ENCODE measurements at regions not wholly inside any gene's neighbourhood (a gene's known extent, or its start where the extent isn't known, plus 50 kb on each side); places are given as distances from the start of the nearest gene placed in this dataset.
"Not testable (repeated sequence)": the region's sequence is repeated elsewhere in the genome, so short reads cannot be mapped to it uniquely, and the experiment has no call there.

DNA sequence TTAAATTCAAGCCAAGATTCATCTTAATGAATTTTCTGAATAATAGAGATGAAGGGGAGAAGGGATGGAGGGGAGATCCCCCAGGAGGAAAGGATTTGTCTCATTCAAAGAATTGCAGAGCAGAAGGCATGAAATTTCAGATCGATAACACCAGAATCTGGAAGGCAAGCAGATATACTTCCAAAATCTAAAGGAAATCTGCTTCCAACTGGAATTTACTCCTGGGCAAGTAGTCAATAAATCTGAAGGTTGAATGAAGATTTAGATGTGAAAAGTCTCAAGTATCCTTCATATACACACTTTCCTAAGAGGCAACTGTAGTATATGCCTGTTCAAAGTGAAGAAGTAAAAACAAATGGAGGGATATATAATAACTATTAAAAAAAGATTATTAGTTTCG is 1190.8 kb upstream of the CELF4 start:
- DNase-seq: no peak

DNA sequence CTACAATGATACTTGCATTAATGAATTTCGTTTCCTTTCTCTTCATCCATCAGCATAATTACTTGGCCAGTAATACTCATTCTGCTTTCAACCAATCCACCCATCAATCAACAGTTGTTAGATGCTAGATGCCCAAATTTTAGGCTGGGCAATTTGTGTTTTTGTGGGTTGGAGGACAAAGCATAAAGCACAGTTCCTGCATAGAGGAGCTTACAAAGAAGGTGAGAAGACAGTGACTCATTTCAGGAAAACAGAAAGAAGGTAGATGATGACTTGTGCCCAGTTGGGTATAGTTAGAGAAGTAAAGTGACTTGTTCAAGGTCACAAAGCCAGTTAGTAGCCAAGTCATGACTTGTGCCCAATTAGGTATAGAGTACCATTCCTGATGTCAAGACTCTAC is 1186.8 kb upstream of the CELF4 start:
- no peak for DNase-seq

DNA sequence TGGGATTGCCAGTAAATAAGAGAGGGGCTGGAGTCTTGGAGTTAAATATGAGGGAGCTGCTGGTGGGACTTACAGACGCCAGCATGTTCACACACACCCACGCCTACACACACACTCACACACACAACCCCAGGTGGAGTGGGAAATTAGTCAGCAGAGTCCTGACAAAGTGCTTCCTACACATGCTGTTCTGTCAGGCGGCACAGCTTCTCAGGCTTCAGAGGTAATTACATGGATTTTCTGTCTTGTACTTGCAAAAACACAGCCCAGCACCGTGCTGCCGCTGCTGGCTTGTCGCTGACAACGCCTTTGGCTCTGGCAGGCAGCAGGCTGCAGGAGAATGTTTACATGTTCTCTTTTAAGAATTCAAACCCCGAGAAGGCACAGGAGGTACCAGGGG is 1186.3 kb upstream of the CELF4 start:
- no peak for DNase-seq

DNA sequence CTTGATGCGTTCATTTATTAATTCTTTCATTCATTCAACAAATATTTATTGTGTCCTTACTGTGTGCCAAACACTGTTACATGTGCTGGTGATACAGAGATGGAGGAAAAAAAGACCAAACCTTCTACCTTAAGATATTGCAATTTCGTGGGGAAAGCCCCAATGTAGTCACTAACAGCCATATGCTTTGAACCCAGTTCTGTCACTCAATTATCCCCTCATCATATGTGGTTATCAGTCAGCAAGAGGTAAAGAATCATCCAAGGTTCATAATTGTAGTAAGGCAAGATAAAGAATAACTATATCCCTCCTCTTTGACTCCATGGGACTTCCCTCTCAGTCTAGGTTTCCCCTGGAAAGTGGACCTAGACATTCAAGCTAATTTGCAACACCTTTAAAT is 1185.6 kb upstream of the CELF4 start:
- DNase-seq: no peak

DNA sequence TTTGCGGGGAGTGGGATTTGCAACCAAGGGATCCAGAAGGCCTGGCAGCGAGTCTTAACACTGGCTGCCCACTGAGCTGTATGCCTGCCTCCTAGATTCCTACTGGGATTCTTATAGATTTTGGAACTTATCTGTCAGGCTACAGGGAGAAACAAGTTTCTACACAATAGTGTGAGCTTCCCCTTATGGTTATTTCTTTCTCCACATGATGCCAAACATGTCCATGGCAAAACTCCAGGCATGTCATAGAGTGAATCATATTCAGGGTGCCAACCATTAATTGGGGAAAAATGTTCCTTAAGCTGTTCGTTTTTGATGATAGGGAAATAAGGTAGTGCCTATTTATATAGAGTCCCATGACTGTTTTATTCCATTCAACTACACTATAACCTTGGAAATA is 1185.2 kb upstream of the CELF4 start:
- DNase-seq: no peak

DNA sequence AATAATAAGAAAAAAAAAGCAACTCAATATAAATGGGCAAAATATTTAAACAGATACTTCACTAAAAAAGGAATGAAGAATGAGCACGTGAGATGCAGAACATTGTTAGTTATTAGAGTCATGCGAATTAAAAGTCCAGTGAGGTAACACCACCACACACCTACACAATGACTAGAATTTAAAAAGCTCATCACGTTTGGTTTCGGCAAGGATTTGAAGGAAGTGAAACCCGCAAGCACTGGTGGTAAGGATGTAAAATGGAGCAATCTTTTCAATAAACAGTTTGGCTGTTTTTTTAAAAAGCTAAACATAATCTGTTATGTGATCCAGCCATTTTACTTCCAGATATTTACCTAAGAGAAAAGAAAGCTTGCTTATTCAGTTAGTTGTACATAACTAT is 1181.6 kb upstream of the CELF4 start:
- DNase-seq: no peak

DNA sequence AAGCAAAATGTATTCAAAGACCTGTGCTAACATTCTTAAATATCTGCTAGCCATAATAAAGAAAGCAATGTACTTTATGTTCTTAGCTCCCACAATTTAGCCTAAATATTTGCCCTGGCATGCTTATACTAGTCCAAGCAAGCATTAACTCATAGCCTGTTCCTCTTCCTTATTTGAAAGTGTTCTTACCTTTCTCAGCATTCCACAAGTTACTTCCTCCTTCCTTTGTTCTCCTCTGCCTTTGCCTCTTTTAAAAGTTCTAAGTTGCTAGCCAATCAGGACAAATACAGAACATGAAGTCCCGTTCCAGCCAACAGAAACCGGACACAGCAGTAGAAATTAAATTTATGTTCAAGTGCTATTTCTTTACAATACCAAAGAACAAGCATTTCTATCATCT is 1154.6 kb upstream of the CELF4 start:
- DNase-seq: not testable (repeated sequence)

DNA sequence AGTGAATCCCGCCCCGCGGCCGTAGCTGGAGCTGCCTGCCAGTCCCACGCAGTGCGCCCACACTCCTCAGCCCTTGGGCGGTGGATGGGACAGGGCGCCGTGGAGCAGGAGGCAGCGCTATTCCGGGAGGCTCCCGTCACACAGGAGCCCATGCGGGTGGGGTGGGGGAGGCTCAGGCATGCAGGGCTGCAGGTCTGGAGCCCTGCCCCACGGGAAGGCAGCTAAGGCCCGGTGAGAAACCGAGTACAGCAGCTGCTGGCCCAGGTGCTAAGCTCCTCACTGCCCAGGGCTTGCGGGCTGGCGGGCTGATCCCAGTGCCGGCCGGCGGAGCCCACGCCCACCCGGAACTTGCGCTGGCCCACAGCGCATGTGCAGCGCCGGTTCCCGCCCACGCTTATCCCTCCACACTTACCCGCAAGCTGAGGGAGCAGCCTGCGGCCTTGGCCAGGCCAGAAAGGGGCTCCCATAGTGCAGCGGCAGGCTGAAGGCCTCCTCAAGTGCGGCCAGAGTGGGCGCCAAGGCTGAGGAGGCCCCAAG is 1152.8 kb upstream of the CELF4 start:
- no peak for DNase-seq

DNA sequence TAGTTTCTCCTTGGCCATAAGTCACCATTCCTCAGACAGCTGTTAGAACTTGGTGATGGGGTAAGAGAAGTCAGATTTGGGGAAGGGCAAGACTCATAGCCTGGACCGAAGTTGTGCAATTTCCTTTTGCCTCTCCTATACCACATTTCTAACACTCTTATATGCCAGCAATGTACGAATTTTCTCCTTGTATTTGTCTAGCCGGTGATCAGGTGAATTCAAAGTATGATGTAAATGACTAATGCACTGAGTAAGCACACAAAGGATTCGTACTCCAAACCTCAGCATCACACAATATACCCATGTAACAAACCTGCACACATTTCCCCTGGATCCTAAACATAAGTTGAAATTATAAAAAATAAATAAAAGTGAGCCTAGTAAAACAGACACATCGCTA is 1143.5 kb upstream of the CELF4 start:
- DNase-seq: no peak

DNA sequence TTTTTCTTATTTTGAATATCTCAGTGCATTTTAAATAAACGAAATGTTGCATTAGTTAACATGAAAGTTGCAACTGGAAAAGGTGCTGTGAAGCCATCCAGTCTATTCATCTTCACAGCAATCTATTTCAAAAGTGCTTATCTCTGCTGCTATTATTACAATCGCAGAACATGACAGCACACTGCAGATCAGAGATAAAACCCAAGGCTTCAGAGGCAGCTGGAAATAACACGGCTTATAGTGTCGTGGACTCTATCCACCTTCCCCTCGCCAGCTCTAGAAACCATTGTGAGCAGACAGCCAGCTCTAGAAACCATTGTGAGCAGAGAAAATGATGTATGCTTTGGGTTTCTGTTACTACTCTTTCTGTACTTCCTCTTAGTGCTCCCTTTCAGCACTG is 1140.8 kb upstream of the CELF4 start:
- DNase-seq: no peak

DNA sequence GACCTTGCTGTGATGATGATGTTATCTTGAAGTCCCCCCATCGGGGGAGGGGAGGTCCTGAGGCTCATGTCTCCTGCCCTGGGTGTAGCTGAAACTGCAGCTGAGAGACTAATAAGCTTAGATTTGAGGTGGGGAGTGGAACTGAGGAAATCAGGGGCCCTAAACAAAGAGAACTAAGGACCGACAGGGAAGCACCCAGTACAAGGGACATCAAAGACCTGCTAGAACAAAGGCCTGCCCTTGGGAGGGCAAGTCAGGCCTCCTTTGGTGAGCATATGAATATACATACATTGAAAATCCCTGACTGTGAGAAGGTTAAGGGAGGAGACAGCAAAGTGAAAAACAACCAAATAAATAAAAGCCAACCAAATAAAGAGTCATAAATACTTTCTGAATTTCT is 1132.5 kb upstream of the CELF4 start:
- no peak for DNase-seq

DNA sequence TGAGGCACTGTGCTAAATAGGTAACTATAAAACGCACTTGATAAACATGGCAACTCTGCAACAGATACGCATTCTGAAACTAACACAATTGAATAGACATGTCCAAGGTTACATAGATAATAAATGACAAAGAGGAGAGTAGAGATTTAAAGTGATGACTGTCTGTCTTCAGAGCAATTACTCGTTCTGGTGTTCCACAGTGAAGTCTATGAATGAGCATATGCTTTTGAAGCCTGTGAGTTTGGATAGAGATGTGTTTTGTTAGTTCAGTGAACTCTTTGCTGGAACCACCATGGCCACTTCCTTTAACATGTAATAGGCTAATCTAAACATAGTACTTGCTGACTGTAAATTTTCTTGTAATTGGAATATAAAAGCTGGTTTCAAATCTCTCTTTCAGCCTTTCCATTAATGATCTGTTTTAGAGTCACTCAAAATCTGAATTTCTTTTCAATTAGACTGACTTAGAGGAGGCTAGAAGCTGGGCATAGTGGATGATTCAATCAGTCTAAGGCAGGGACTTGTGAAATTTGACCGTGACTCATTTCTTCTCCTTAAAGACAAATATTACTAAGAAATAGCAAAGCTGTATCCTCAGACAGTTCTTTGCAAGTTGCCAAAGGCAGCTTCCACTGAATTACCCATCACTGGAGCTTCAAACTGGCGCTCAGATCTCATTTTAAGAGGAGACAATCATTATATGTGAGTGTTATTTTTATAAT is 1130.1 kb upstream of the CELF4 start:
- DNase-seq: no peak

DNA sequence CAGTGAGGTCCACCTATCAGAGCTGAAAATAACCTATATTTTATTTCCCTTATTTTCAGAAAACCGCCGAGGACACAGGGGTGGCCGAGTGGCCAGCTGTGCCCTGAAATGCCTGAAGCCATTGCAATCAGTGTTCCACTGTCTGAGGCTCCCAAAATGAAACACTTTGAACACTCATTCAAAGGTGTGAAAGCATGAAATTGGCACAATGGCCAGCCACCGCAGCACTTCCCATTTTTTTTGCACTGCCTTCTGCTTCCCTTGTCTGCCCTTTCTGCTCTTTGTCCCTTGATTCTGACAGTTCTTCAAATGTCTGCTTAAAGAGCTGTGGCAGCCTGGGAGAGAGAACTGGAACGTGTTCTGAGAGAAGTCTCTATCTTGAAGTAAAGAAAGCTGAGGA is 1127.5 kb upstream of the CELF4 start:
- DNase-seq: no peak

DNA sequence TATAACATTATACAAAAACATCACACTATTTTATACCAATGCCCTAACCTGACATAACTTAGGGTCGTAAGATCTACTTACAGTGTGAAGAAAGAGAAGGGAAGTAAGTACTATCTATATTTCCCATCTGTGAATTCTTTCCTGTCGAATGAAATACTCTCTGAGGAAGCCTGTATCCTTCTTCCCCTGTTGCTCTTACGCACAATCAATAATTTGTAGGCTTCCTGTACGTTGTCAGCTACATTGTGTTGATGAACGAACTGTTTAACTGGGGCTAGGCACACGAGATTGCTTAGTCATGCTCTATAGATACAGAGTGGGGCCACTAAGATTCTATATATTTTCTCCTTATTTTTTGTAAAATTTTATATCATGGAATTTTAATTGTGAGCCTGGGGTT is 1125.0 kb upstream of the CELF4 start:
- DNase-seq: no peak

DNA sequence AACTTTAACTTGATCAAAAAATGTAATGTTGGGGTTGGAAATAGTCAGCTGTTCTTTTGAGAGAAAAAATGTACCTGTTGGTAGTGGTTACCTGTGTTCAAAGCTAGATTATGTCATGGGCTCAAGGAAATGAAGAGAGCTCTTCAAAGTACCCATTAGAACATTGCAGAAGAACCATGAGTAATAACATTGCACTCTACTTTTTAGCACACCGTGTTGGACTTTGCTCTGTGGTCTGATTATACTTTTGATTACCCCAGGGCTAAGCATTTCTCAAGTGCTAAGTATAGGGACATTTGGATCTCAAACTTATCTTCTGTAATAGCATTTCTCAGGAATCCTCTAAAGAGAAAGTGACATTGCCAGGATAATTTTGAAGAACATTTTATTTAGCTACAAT is 1122.8 kb upstream of the CELF4 start:
- DNase-seq: no peak

DNA sequence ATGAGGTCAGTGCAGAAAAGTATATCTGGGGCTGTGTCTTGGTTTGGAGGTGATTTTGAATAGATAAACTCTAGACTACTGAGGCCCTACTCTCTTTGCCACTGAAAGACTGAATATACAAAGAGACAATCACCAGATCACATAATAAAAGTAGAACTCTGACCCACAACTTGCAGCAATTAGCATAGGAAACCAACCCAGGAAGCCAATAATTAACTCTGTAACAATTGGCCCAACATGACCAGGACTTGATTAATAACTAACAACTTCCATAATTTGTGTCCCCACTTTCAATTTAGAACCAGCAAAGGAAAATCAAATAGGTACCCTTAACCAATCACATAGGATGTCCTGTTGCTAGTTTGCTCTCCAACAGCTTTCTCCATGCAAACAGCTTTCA is 1104.9 kb upstream of the CELF4 start:
- DNase-seq: no peak

DNA sequence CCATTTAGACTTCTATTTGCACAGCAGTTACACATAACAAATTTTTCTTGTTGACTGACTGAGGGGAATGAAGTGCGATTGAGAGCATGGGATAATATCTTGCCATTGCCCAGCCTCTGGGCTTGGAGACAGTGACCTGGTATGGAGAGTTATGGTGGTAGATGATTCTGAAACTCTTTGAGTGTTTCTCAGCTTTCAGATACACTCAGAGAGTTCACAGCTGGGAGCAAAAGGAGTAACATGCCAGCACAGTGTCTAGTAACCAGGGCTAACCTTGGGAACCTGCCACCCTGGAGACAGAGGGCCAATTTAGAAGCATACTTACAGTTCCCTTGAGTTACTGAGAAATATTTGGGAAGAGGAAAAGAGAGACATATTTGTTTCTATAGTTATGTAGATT is 1099.3 kb upstream of the CELF4 start:
- DNase-seq: no peak

DNA sequence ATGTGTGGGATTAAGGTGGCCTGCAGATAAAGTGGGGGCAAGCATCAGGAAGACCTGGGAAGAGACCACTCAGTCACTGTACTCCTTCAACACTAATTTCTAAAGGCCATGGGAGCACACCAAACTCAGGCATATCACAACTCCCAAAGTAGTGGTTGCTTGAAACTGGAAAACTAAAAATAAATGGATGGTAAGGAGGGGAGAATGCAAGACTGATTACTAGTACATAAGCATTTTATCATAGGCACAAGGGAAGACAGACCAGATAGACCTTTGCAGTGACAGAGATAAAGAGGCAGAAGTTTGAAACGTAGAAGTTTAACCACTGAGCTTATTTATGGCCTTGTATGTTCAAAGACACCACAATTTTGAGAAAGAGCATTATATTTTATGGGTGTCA is 1098.1 kb upstream of the CELF4 start:
- no peak for DNase-seq

DNA sequence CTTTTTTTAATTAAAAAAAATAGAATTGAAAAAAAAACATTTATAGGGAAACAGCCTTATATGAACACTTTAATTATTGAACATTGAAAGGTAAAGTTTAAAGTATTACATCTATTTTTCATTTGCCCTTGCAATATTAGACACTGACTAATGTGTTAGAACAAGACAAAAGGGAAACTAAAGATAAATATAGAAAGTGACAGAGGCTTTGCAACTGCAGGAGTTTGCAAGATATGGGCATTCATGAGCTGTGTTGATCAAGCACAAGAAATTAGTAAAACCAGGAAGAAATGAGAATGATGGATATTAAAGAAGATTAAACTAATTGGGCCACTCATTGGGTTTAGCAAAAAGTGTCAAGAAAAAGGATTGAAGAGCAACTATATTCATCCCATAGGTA is 1097.7 kb upstream of the CELF4 start:
- no peak for DNase-seq

DNA sequence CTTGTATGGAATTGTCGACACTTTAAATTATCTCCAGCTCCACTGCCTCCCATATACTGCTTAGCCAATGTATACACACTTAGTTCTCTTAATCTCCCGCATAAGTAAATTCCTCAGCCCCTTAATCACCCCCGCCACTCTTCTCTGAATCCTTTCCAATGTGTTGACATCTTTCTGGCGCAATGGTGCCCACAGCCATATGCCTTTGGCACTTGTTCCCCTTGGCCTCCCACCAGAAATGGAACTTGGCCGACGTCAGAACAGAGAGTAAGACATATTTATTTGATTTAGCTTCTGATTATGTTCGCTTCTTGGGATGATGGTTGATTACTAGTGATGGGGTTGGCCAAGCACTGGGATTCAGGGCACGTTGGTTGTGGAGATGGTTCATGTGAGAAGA is 1089.3 kb upstream of the CELF4 start:
- no peak for DNase-seq

DNA sequence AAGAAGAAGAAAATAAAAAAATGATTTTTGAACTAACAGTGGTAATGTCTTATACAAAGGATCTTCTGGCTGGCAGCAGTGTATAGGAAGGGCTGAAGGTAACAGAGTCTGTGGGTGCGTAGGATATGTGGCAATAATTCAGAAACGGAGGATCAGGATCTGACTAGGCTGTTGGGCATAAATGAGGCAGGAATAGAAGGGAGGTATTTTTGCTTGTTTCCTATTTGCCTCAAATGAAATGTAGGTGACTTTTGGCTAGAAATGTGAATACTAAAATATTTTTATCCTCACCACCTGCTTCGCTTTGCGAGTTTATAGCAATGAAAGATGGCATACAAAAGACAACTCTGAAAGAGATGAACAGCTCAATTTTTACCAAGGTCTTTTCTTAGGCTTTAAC is 1086.1 kb upstream of the CELF4 start:
- no peak for DNase-seq

DNA sequence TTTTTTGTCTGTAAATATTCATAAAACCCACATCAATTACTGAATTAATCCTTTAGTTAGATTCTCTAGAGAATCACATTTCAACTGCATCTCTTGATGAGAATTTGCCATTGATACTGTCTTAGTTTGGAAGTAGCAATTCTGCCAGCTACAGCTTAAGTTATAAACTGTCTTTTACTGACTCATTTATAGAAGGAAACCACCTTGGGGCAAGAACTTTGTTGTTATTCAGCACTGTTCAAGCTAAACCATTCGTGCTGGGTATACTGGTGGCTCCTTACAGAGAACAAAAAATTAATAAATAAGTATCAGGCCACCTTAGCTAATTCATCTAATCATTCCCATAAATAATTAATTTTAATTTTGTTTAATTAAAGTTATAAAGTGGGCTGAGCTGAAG is 1082.6 kb upstream of the CELF4 start:
- DNase-seq: no peak

DNA sequence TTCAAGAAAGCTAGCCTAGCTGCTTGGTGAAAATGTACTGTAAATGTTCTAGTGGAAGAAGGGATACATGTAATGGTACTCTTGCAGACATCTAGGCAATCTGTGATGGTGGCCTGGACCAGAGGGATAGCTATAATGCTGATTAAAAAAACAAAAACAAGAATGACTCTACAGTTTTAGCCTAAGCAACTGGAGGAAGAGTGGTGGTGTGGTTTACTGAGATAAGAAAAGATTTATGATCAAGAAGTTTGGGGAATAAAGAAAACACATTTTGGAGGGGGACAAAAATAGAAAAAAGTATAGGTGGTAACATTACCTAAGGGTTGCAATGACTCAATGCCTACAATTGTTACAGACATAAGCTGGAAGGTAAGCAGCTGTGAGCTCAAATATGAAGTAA is 1080.7 kb upstream of the CELF4 start:
- DNase-seq: no peak

DNA sequence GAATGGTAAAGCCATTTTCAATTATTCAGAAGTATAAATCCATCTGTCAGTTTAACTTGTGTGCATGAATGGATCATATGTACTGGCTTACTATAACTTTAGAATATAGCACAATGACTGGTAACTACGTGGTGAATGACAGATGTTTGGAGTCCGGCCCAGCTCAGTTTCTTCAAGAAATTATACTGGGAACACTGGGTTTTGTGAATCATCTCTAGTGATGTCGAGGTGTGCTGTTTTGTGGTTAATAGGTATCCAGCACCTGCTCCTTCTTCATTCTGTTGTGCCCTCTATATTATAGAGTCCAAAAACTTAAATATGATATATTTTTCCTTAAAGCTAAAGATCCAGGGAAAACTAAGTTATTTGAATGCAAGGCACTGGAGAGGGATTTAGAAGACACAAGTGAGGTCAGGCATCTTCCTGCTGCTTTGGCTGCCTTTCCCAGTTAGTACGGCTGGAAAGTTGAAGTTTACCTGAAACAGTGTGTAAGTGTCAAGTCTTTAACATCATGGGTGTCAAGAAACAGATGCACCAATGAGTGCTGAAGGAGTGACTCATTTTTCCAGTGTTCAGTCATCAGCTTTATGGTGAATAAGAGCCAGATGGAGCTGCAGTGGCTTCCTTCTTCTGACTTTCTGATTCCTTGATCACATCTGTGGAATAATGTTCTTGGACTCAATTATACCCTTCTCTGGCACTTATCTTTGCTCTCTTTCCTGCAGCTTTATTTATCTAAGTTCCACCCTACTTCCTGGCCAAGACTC is 1079.5 kb upstream of the CELF4 start:
- DNase-seq: no peak

DNA sequence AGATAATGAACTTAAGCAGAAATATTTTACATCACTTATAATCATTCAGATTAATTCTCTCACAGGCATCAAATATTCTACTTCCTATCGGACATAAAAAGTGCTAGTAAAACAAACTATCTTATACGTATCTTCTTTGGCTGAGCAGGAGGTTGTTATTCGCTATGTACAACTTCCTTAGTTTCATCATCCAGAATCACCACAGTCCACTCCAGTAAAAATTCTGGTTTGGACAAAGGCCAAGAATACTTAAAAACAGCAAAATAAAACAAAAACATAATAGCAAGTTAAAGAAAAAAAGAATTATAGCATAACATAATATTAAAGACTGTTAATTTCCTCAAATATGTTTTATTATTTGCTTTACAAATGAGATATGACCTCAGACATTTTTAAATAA is 1077.1 kb upstream of the CELF4 start:
- DNase-seq: no peak
